ENCODE measurements at regions not wholly inside any gene's neighbourhood (a gene's known extent, or its start where the extent isn't known, plus 50 kb on each side); places are given as distances from the start of the nearest gene placed in this dataset.

- 20% methylated on average over 2 of the region's 2 CpGs for WGBS (ENCODE audit: low lambda C conversion rate)
Observed at GRCh38 chr3:25901796-25902195, 111.9 kb downstream of the OXSM start.

GRCh38 chr3:25902586-25902985 lies 112.7 kb downstream of the OXSM start:
- 48% methylated on average over 2 of the region's 2 CpGs for WGBS (ENCODE audit: low lambda C conversion rate)
- POLR2A ChIA-PET: no interaction called here
- Histone ChIP-seq H2AFZ (ENCODE audit: low read depth) (no peak overlapping the region), H3K9ac (no peak overlapping the region), H3K27ac (ENCODE audit: low read depth in 2 of 2, low read length in 1 of 2) (no peak overlapping the region), H3F3A (replicated peaks; ENCODE audit: insufficient read depth) (no peaks in the 10 kb centered on the region), H3K4me3 (ENCODE audit: low read depth in 2 of 2, low read length in 1 of 2) (no peak overlapping the region), H3K4me2 (no peak overlapping the region), H3K9me3 (no peaks in the 10 kb centered on the region), H3K9me2 (no peaks in the 10 kb centered on the region), H4K20me1 (ENCODE audit: insufficient read depth) (no peaks in the 10 kb centered on the region), H3K27me3 (ENCODE audit: insufficient read depth) (no peaks in the 10 kb centered on the region), H3K36me3 (replicated peaks in 1 of 2; ENCODE audit: control insufficient read depth in 1 of 2, insufficient read depth in 2 of 2, low read length in 1 of 2) (no peaks in the 10 kb centered on the region), H3K4me1 (ENCODE audit: control insufficient read depth in 1 of 2, insufficient read depth in 2 of 2, low read depth in 1 of 2, low read length in 1 of 2) (no peaks in the 10 kb centered on the region), H3K79me2 (ENCODE audit: insufficient read depth) (no peaks in the 10 kb centered on the region)
- no peak for DNase-seq
- CTCF ChIA-PET: no interaction called here
- TF ChIP-seq POLR2AphosphoS5 (IDR thresholded peaks at IDR 0.05; ENCODE audit: low read depth, low read length) (no peak), SIN3A (IDR thresholded peaks at IDR 0.05; ENCODE audit: borderline replicate concordance, low read depth, low read length) (no peak), MEF2A (IDR thresholded peaks at IDR 0.05; ENCODE audit: borderline replicate concordance, low read depth) (no peak), RFX5 (IDR thresholded peaks at IDR 0.05; ENCODE audit: low read length) (no peak)

More at GRCh38 chr3:25901796-25902195, 111.9 kb downstream of the OXSM start:
- Histone ChIP-seq H3K9ac (no peak overlapping the region), H3K79me2 (ENCODE audit: insufficient read depth) (no peaks in the 10 kb centered on the region), H3K4me2 (no peak overlapping the region), H3K9me3 (no peaks in the 10 kb centered on the region), H3K27ac (ENCODE audit: low read depth in 2 of 2, low read length in 1 of 2) (no peak overlapping the region), H4K20me1 (ENCODE audit: insufficient read depth) (no peaks in the 10 kb centered on the region), H3K27me3 (ENCODE audit: insufficient read depth) (no peaks in the 10 kb centered on the region), H3K4me3 (ENCODE audit: low read depth in 2 of 2, low read length in 1 of 2) (no peak overlapping the region), H3K36me3 (replicated peaks in 1 of 2; ENCODE audit: control insufficient read depth in 1 of 2, insufficient read depth in 2 of 2, low read length in 1 of 2) (no peaks in the 10 kb centered on the region), H3K4me1 (ENCODE audit: control insufficient read depth in 1 of 2, insufficient read depth in 2 of 2, low read depth in 1 of 2, low read length in 1 of 2) (no peaks in the 10 kb centered on the region), H3F3A (replicated peaks; ENCODE audit: insufficient read depth) (no peaks in the 10 kb centered on the region), H3K9me2 (no peaks in the 10 kb centered on the region), H2AFZ (ENCODE audit: low read depth) (no peak overlapping the region)
- ChIA-PET CTCF (no interaction called here), POLR2A (no interaction called here)
- no peak for TF ChIP-seq JUND (IDR thresholded peaks at IDR 0.05)
- no peak for TF ChIP-seq MXI1 (IDR thresholded peaks at IDR 0.05; ENCODE audit: low read depth, low read length)
- no peak for TF ChIP-seq TEAD4 (IDR thresholded peaks at IDR 0.05; ENCODE audit: borderline replicate concordance, insufficient read depth)
- no peak for TF ChIP-seq PBX3 (IDR thresholded peaks at IDR 0.05)
- TF ChIP-seq MAX (IDR thresholded peaks at IDR 0.05; ENCODE audit: low read depth): no peak
- no peak for TF ChIP-seq IRF3 (IDR thresholded peaks at IDR 0.05; ENCODE audit: low read depth, low read length)
- TF ChIP-seq RCOR1 (IDR thresholded peaks at IDR 0.05; ENCODE audit: low read length): no peak
- TF ChIP-seq ELF1 (IDR thresholded peaks at IDR 0.05): no peak
- no peak for TF ChIP-seq YY1 (IDR thresholded peaks at IDR 0.05; ENCODE audit: low read depth)
- no peak for TF ChIP-seq POLR2AphosphoS5 (IDR thresholded peaks at IDR 0.05; ENCODE audit: low read depth, low read length)
- TF ChIP-seq EP300 (IDR thresholded peaks at IDR 0.05; ENCODE audit: borderline replicate concordance in 1 of 2, low read depth in 1 of 2, low read length in 1 of 2): no peak
- no peak for DNase-seq

Data from SK-N-SH (cell line).